Left lung (tissue), 4 donors: ENCODE measurements at regions not wholly inside any gene's neighbourhood (a gene's known extent, or its start where the extent isn't known, plus 50 kb on each side); places are given as distances from the start of the nearest gene placed in this dataset.

ENCODE experiments used
- ATAC-seq: fragments of 200-7000 bp; cut with Tn5 transposase; one replicate; pipeline ENCODE4 v1.9.1; 2020; ENCODE audit warnings: moderate library complexity
- DNase-seq, 4 donors: peaks; one replicate each; pipeline ENCODE4 v3.0.0-alpha.2; 2013 to 2020
- H3K27ac ChIP-seq, 2 donors: fragments of 200-600 bp; sonication (generic) in 1 of 2; one replicate each; pipeline versions ENCODE4 v1.5.0 to v1.8.0; 2020 to 2021
- H3K27me3 ChIP-seq, 2 donors: fragments of 200-600 bp; sonication (generic) in 1 of 2; one replicate each; pipeline versions ENCODE4 v1.5.0 to v1.8.0; 2020 to 2021
- H3K36me3 ChIP-seq, 2 donors: fragments of 200-600 bp; sonication (generic) in 1 of 2; one replicate each; pipeline versions ENCODE4 v1.5.0 to v1.8.0; 2020 to 2021
- H3K4me1 ChIP-seq, 2 donors: fragments of 200-600 bp; one replicate each; pipeline ENCODE4 v1.8.0; 2021
- H3K4me3 ChIP-seq, 2 donors: fragments of 200-600 bp; sonication (generic) in 1 of 2; one replicate each; pipeline versions ENCODE4 v1.5.0 to v1.8.0; 2020 to 2021; ENCODE audit warnings: mild to moderate bottlenecking in 1 of 2
- H3K9me3 ChIP-seq, 2 donors: fragments of 200-600 bp; sonication (generic) in 1 of 2; one replicate each; pipeline versions ENCODE4 v1.5.0 to v1.8.0; 2020 to 2021
- CTCF ChIP-seq, 2 donors: fragments of 200-600 bp; sonication (generic) in 1 of 2; IDR thresholded peaks; one replicate each; pipeline versions ENCODE4 v1.5.0 to v1.8.0; 2021; ENCODE audit warnings: antibody characterized with exemption in 2 of 2
- intact Hi-C, 2 donors: fragments of 100-400 bp; cut with DNase I; formaldehyde crosslinking; loops; one replicate each; pipeline versions ENCODE4 v1.11.2 to v1.14.2; 2022
- donor health status: DM: no; HTN: yes; CAD: no.
- donor health status: DM: no; HTN: no; CAD: no.

- H3K9me3 ChIP-seq, result no peaks in the 10 kb centered on the region
- DNase-seq (no peak), ATAC-seq (no peak)
- no peaks in the 10 kb centered on the region for H3K27me3 ChIP-seq
- TF ChIP-seq CTCF (IDR thresholded peaks at IDR 0.05), result no peak
- H3K4me3 ChIP-seq, result no peak overlapping the region
- H3K27ac ChIP-seq, result peak overlapping the region in 1 of 2 donors; percentile 41
- peaks cover 0 to 6% of the 10 kb centered on the region in 2 donors for H3K4me1 ChIP-seq
- no peaks in the 10 kb centered on the region for H3K36me3 ChIP-seq
- intact Hi-C loops, result no loop called here
Measured at GRCh38 chr2:3078684-3079083, 298.9 kb downstream of the EIPR1 start.

- intact Hi-C loops, result no loop called here
- H3K4me3 ChIP-seq, result no peak overlapping the region
- H3K36me3 ChIP-seq, result no peaks in the 10 kb centered on the region
- ATAC-seq (no peak), DNase-seq (peak in 2 of 4 donors; percentile 2 to 70)
- no peak for TF ChIP-seq CTCF (IDR thresholded peaks at IDR 0.05)
- H3K4me1 ChIP-seq, result peaks cover 0 to 6% of the 10 kb centered on the region in 2 donors
- H3K27ac ChIP-seq, result peak overlapping the region in 1 of 2 donors; percentile 51
- H3K9me3 ChIP-seq, result no peaks in the 10 kb centered on the region
- no peaks in the 10 kb centered on the region for H3K27me3 ChIP-seq
Measured at GRCh38 chr2:3076848-3077642, 300.6 kb downstream of the EIPR1 start.

DNA sequence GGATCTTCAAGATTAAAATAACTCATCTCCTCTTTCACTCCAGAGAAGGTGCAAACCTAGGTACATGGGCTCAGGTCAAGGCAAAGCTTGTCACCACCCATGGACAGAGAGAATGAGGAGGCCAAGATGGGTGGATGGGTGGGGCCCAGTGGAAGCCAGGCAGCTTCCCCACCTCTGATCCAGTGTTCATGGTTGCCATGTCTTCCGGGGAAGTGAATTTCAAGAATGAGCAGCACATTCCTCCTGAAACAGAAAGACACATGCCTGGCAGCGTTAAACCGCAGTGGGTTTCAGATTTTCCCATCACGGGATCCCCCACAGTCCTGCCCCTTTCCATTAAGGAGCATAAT, 301.7 kb downstream of the EIPR1 start:
- no peaks in the 10 kb centered on the region for H3K36me3 ChIP-seq
- H3K4me1 ChIP-seq, result peaks cover 0 to 6% of the 10 kb centered on the region in 2 donors
- H3K4me3 ChIP-seq, result no peak overlapping the region
- H3K27ac ChIP-seq, result no peak overlapping the region
- TF ChIP-seq CTCF (IDR thresholded peaks at IDR 0.05), result no peak
- intact Hi-C loops, result no loop called here
- no peaks in the 10 kb centered on the region for H3K9me3 ChIP-seq
- ATAC-seq (no peak), DNase-seq (no peak)
- H3K27me3 ChIP-seq, result no peaks in the 10 kb centered on the region

GRCh38 chr2:3075316-3075990, 302.2 kb downstream of the EIPR1 start:
- no peaks in the 10 kb centered on the region for H3K36me3 ChIP-seq
- no peaks in the 10 kb centered on the region for H3K27me3 ChIP-seq
- no peaks in the 10 kb centered on the region for H3K9me3 ChIP-seq
- intact Hi-C loops, result no loop called here
- no peak for ATAC-seq
- DNase-seq, result no peak
- H3K4me1 ChIP-seq, result peaks cover 0 to 6% of the 10 kb centered on the region in 2 donors
- H3K4me3 ChIP-seq, result no peak overlapping the region
- no peak overlapping the region for H3K27ac ChIP-seq
- no peak for TF ChIP-seq CTCF (IDR thresholded peaks at IDR 0.05)

- Histone ChIP-seq H3K4me1 (peaks cover 0 to 6% of the 10 kb centered on the region in 2 donors), H3K4me3 (no peak overlapping the region), H3K9me3 (no peaks in the 10 kb centered on the region), H3K27me3 (no peaks in the 10 kb centered on the region), H3K27ac (no peak overlapping the region), H3K36me3 (no peaks in the 10 kb centered on the region)
- no peak for DNase-seq
- TF ChIP-seq CTCF (IDR thresholded peaks at IDR 0.05), result no peak
- intact Hi-C loops, result no loop called here
- no peak for ATAC-seq
Measured at GRCh38 chr2:3073704-3074103, 303.9 kb downstream of the EIPR1 start.
